ENCODE measurements at regions not wholly inside any gene's neighbourhood (a gene's known extent, or its start where the extent isn't known, plus 50 kb on each side); places are given as distances from the start of the nearest gene placed in this dataset.
A peak's percentile ranks its signal among the peaks of the same experiment; 100 is the strongest.

- DNase-seq = no peak
Measured at GRCh38 chr3:106575029-106575428, 706.2 kb upstream of the CBLB start.

- DNase-seq = no peak
Measured at GRCh38 chr3:106577241-106577640, 708.4 kb upstream of the CBLB start.

GRCh38 chr3:106578911-106579310, 710.1 kb upstream of the CBLB start:
- no peak for DNase-seq

- no peak for DNase-seq
Measured at GRCh38 chr3:106582151-106582550, 713.3 kb upstream of the CBLB start.

- DNase-seq = no peak
Measured at GRCh38 chr3:106587551-106587950, 718.7 kb upstream of the CBLB start.

- DNase-seq = no peak
Measured at GRCh38 chr3:106588739-106589138, 719.9 kb upstream of the CBLB start.

GRCh38 chr3:106589311-106589942, 720.6 kb upstream of the CBLB start:
- peak; percentile 21 for DNase-seq

GRCh38 chr3:106590216-106590615, 721.4 kb upstream of the CBLB start:
- no peak for DNase-seq

- peak; percentile 44 for DNase-seq
Measured at GRCh38 chr3:106593381-106593780, 724.6 kb upstream of the CBLB start.

- peak; percentile 64 for DNase-seq
Measured at GRCh38 chr3:106609666-106610301, 741.0 kb upstream of the CBLB start.

- no peak for DNase-seq
Measured at GRCh38 chr3:106610362-106610959, 741.6 kb upstream of the CBLB start.

GRCh38 chr3:106611116-106611515, 742.3 kb upstream of the CBLB start:
- DNase-seq = no peak

- DNase-seq = no peak
Measured at GRCh38 chr3:106611841-106612240, 743.0 kb upstream of the CBLB start.

GRCh38 chr3:106616556-106616955, 747.7 kb upstream of the CBLB start:
- DNase-seq = no peak

GRCh38 chr3:106617276-106617675, 748.5 kb upstream of the CBLB start:
- no peak for DNase-seq

- no peak for DNase-seq
Measured at GRCh38 chr3:106620646-106621045, 751.8 kb upstream of the CBLB start.

- DNase-seq = no peak
Measured at GRCh38 chr3:106624154-106624553, 753.1 kb upstream of the CCDC54 start.

GRCh38 chr3:106628407-106628806, 748.8 kb upstream of the CCDC54 start:
- peak; percentile 53 for DNase-seq

- DNase-seq = peak; percentile 72
Measured at GRCh38 chr3:106629215-106629832, 747.9 kb upstream of the CCDC54 start.

- DNase-seq = no peak
Measured at GRCh38 chr3:106631373-106632108, 745.7 kb upstream of the CCDC54 start.

- DNase-seq = peak; percentile 40
Measured at GRCh38 chr3:106635271-106635670, 742.0 kb upstream of the CCDC54 start.

GRCh38 chr3:106635826-106636225, 741.4 kb upstream of the CCDC54 start:
- DNase-seq = no peak

GRCh38 chr3:106640353-106640752, 736.9 kb upstream of the CCDC54 start:
- DNase-seq = peak; percentile 55

Measured in MV-4-11 (cell line).